HG03354 (cell line): ENCODE measurements at regions not wholly inside any gene's neighbourhood (a gene's known extent, or its start where the extent isn't known, plus 50 kb on each side); places are given as distances from the start of the nearest gene placed in this dataset.
A peak's percentile ranks its signal among the peaks of the same experiment; 100 is the strongest.

Experiments
- ATAC-seq: cut with Tn5 transposase; IDR thresholded peaks from one replicate; pipeline ENCODE4 v1.9.1; 2021; ENCODE audit warnings: mild to moderate bottlenecking; ENCODE audit not compliant: unreplicated experiment, poor library complexity, severe bottlenecking

- ATAC-seq: no peak
These were observed 154.1 kb upstream of the MIR17HG start for GRCh38 chr13:91193358-91193757.

GRCh38 chr13:91195789-91196188, 151.7 kb upstream of the MIR17HG start:
- no peak for ATAC-seq

- ATAC-seq: peak; percentile 44
These were observed 150.5 kb upstream of the MIR17HG start for GRCh38 chr13:91196958-91197357.

GRCh38 chr13:91199866-91200265, 147.6 kb upstream of the MIR17HG start:
- ATAC-seq: no peak

GRCh38 chr13:91200486-91200885, 147.0 kb upstream of the MIR17HG start:
- ATAC-seq: no peak

- ATAC-seq: no peak
These were observed 144.1 kb upstream of the MIR17HG start for GRCh38 chr13:91203430-91203829.

- ATAC-seq: no peak
These were observed 140.2 kb upstream of the MIR17HG start for GRCh38 chr13:91207261-91207660.

GRCh38 chr13:91211510-91211909, 136.0 kb upstream of the MIR17HG start:
- ATAC-seq: no peak

- no peak for ATAC-seq
These were observed 135.3 kb upstream of the MIR17HG start for GRCh38 chr13:91212231-91212630.

- no peak for ATAC-seq
These were observed 133.5 kb upstream of the MIR17HG start for GRCh38 chr13:91214031-91214430.

GRCh38 chr13:91216928-91217700, 130.4 kb upstream of the MIR17HG start:
- ATAC-seq: no peak

GRCh38 chr13:91219201-91219600, 128.3 kb upstream of the MIR17HG start:
- ATAC-seq: no peak

GRCh38 chr13:91220872-91221271, 126.6 kb upstream of the MIR17HG start:
- no peak for ATAC-seq

GRCh38 chr13:91228108-91228507, 119.4 kb upstream of the MIR17HG start:
- no peak for ATAC-seq

- no peak for ATAC-seq
These were observed 118.5 kb upstream of the MIR17HG start for GRCh38 chr13:91228940-91229339.

GRCh38 chr13:91232716-91233115, 114.8 kb upstream of the MIR17HG start:
- no peak for ATAC-seq

- no peak for ATAC-seq
These were observed 114.2 kb upstream of the MIR17HG start for GRCh38 chr13:91233291-91233690.

- ATAC-seq: no peak
These were observed 111.3 kb upstream of the MIR17HG start for GRCh38 chr13:91236182-91236581.

GRCh38 chr13:91236921-91237320, 110.6 kb upstream of the MIR17HG start:
- ATAC-seq: no peak

- no peak for ATAC-seq
These were observed 109.5 kb upstream of the MIR17HG start for GRCh38 chr13:91238036-91238435.

GRCh38 chr13:91240341-91240740, 107.1 kb upstream of the MIR17HG start:
- no peak for ATAC-seq
